Dermis blood vessel endothelial cell (primary cell): ENCODE measurements at regions not wholly inside any gene's neighbourhood (a gene's known extent, or its start where the extent isn't known, plus 50 kb on each side); places are given as distances from the start of the nearest gene placed in this dataset.

ENCODE experiments used
- DNase-seq: peaks from one replicate; pipeline ENCODE4 v3.0.0; 2010

- DNase-seq = no peak
Observed at GRCh38 chr5:129821477-129822131, 73.7 kb downstream of the MINAR2 start.

GRCh38 chr5:129830288-129830687, 74.0 kb upstream of the CHSY3 start:
- no peak for DNase-seq

DNA sequence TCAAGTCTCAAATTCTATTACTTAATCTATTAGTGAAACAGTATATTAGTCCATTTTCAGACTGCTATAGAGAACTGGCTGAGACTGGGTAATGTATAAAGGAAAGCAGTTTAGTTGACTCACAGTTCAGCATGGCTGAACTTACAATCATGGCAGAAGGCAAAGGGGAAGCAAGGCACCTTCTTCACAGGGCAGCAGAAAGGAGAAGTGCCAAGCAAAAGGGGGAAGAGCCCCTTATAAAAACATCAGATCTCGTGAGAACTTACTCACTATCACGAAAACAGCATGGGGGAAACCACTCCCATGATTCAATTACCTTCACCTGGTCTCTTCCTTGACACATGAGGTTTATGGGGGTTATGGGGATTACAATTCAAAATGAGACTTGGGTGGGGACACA, 67.9 kb upstream of the CHSY3 start:
- no peak for DNase-seq

GRCh38 chr5:129844764-129845163, 59.5 kb upstream of the CHSY3 start:
- DNase-seq = no peak

DNA sequence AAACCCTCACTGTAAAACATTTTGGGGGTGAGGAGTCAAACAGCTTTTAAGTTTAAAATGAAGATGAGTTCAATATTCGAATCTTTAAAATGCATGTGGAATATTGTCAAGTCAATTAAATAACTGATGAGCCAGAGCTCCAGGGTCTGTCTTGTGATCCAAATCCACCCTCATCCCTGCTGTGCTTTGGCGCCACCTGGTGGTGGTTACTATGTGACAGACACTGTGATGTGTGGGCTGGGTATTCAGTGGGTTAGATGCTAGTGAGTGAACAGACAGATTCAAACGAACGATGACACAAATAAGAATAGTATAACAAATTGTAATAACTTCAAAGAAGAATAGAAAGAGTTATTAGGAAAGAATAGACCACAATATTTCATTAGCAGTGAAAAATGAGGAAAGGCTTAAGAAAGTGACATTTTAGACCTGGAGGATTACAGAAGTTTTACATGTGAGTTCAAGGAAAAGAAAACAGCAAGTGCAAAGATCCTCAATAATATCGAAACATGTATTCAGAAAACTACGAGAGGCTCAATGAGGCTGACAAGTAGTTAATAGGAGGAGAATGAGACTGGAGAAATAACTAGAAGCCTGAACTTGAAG, 51.4 kb upstream of the CHSY3 start:
- DNase-seq = peak; percentile 85

DNA sequence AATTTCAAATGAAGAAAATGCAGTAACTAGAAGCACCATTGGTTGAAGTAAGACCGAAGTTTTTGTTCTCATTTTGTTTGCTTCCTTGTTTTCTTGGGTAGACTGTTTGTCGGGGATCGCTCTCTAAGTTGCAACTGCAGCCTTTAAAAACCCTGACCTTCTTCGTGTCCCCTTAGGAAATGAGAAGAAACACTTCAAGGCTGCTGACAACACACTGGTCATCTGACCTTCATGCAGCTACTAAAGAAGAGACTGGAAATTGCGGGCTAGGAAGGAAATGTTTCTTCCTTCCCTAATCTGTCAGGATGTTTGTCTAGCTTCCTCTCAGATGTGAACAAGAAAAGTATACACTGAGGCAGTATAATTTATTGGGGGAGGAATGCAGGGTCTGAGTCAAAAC, 50.7 kb upstream of the CHSY3 start:
- no peak for DNase-seq
